Activated T-helper 2 cell treated with anti-CD3 and anti-CD28 coated beads, Interferon-gamma antibody, Interleukin-2, Interleukin-4, amounts not matched to agents 10 μg/mL and 5 μg/mL and 100 μg/mL, durations not matched to agents 14 hours and 24 hours and 36 hours (primary cell): ENCODE measurements at regions not wholly inside any gene's neighbourhood (a gene's known extent, or its start where the extent isn't known, plus 50 kb on each side); places are given as distances from the start of the nearest gene placed in this dataset.

Source experiments
- DNase-seq: peaks from one replicate; pipeline ENCODE4 v3.0.0; 2021; ENCODE audit warnings: low spot score
- H3K27ac Mint-ChIP-seq: one replicate; pipeline ENCODE4 v1.8.0; 2021; ENCODE audit warnings: mixed read lengths
- H3K27me3 Mint-ChIP-seq: one replicate; pipeline ENCODE4 v1.8.0; 2021; ENCODE audit warnings: low read depth, mixed read lengths
- H3K36me3 Mint-ChIP-seq: one replicate; pipeline ENCODE4 v1.8.0; 2021; ENCODE audit warnings: low read depth, mixed read lengths
- H3K4me1 Mint-ChIP-seq: one replicate; pipeline ENCODE4 v1.8.0; 2021; ENCODE audit warnings: low read depth, mixed read lengths
- H3K4me3 Mint-ChIP-seq: one replicate; pipeline ENCODE4 v1.8.0; 2021; ENCODE audit warnings: low read depth, mild to moderate bottlenecking, moderate library complexity, mixed read lengths
- H3K9me3 Mint-ChIP-seq: one replicate; pipeline ENCODE4 v1.8.0; 2021; ENCODE audit warnings: mixed read lengths
- intact Hi-C: fragments of 100-400 bp; cut with micrococcal nuclease; formaldehyde crosslinking; loops from one replicate; pipeline ENCODE4 v1.15.1; 2023

- intact Hi-C loops = loop anchor here (1.0 kb wide), 1 partner anchor 167 kb away; no protein-coding TSS in a partner anchor
- Mint-ChIP-seq H3K27ac (no peak overlapping the region), H3K4me3 (no peak overlapping the region), H3K4me1 (peaks cover 25% of the 10 kb centered on the region), H3K27me3 (peaks cover 35% of the 10 kb centered on the region), H3K36me3 (no peaks in the 10 kb centered on the region), H3K9me3 (no peaks in the 10 kb centered on the region)
- DNase-seq = no peak
These were observed 115.4 kb upstream of the SLC44A1 start for GRCh38 chr9:105128908-105129600.

DNA sequence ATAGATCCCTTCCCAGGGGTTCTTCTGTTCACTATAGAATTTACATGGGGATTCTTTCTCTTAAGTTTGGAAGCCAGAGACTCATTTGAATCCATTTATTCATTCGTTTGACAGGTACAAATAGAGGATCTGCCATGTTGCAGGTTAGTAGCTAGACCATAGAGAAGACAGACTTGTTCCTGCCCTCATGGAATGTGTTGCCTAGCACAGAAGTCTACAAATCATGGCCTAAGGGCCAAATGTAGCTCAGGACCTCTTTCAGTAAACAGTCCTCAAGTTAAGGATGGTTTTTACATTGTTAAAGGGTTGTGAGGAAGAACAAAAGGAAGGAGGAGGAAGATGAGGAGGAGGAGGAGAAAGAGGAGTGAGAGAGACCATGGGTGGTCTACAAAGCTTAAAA lies 114.7 kb upstream of the SLC44A1 start:
- Mint-ChIP-seq H3K36me3 (no peaks in the 10 kb centered on the region), H3K4me1 (peaks cover 25% of the 10 kb centered on the region), H3K27ac (no peak overlapping the region), H3K4me3 (no peak overlapping the region), H3K9me3 (no peaks in the 10 kb centered on the region), H3K27me3 (peaks cover 38% of the 10 kb centered on the region)
- no peak for DNase-seq
- intact Hi-C loops = no loop called here

DNA sequence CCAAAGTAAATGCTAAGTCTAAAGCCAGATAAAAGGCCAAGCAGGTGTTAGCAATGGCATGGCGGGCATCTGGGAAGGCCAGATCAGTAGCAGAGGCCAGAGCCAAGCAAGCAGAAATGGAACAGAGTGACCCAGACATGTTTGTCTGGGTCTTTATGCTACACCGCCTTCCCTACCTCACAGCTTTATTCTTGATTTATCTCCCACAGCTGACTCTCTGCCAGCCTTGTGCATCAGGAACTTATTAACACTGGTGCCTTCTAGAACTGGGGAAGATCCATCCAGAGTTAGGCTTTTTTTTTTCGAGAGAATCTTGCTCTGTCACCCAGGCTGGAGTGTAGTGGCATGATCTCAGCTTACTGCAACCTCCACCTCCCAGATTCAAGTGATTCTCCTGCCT lies 112.5 kb upstream of the SLC44A1 start:
- DNase-seq = no peak
- intact Hi-C loops = no loop called here
- no peaks in the 10 kb centered on the region for H3K9me3 Mint-ChIP-seq
- no peaks in the 10 kb centered on the region for H3K36me3 Mint-ChIP-seq
- peaks cover 24% of the 10 kb centered on the region for H3K4me1 Mint-ChIP-seq
- H3K27ac Mint-ChIP-seq = no peak overlapping the region
- H3K4me3 Mint-ChIP-seq = no peak overlapping the region
- H3K27me3 Mint-ChIP-seq = peaks cover 38% of the 10 kb centered on the region

- Mint-ChIP-seq H3K4me1 (peaks cover 20% of the 10 kb centered on the region), H3K27ac (no peak overlapping the region), H3K4me3 (no peak overlapping the region), H3K27me3 (peaks cover 37% of the 10 kb centered on the region), H3K36me3 (no peaks in the 10 kb centered on the region), H3K9me3 (no peaks in the 10 kb centered on the region)
- no peak for DNase-seq
- intact Hi-C loops = no loop called here
These were observed 111.8 kb upstream of the SLC44A1 start for GRCh38 chr9:105132606-105133005.

DNA sequence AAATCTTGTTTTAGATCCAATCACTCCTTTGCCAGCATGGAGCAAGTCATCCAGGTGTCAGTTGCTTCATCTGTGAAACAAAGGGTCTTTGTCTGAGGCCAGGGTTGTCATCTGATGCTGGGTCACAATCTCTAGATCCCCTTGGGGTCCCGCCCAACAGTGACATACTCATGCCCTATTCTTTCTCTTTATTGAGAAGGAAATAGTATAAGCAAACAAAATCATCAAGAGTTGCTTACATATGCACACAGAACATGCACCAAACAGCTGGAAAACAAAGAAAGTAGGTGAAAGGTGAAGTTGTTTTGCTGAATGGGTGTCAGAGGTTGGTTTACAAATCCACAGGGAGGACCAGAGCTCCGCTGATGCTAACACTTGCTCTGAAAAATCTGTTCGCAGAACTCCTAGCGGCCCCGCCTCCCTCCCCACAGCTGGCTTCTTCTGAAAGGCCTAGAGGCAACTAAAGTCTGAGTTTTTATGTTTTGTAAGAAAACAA lies 106.1 kb upstream of the SLC44A1 start:
- Mint-ChIP-seq H3K9me3 (no peaks in the 10 kb centered on the region), H3K27me3 (peaks cover 26% of the 10 kb centered on the region), H3K27ac (no peak overlapping the region), H3K4me1 (peaks cover 3% of the 10 kb centered on the region), H3K4me3 (no peak overlapping the region), H3K36me3 (no peaks in the 10 kb centered on the region)
- intact Hi-C loops = no loop called here
- DNase-seq = no peak

DNA sequence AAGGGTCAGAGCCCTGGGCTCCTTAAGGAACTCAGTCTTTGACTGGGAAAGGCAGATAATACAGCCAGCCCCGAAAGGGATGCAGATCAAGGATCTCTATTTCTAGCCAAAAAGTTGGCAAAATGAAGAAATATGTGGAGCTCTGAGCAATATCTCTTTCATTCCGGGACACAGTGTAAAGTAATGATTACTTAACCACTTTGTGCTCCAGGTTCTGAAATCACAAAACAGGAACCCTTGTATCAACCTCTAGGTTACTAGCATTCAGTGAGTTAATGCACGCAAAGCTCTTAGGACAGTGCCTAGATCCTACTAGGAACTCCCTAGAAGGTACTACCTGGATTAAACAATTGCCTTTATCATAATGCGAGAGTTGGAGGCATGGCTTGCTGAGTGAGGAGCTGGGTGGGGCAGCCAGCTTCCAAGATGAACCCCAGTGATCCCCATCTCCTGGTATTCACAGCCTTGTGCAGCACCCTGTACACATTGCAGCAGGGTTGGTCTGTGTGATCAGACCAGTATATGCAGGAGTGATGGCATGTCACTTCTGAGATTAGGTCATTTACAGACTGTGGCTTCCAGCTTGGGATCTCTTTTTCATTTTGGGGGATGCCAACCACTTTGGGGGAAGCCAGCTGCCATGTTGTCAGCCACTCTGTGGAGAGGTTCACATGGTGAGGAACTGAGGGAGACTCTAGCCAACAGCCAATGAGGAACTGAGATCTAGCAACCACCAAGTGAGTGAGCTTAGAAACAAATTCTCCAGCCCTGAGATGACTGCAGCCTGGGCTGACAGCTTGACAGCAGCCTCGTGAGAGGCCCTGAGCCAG lies 103.1 kb upstream of the SLC44A1 start:
- Mint-ChIP-seq H3K9me3 (no peaks in the 10 kb centered on the region), H3K4me3 (no peak overlapping the region), H3K4me1 (peaks cover 3% of the 10 kb centered on the region), H3K27ac (no peak overlapping the region), H3K36me3 (no peaks in the 10 kb centered on the region), H3K27me3 (peaks cover 24% of the 10 kb centered on the region)
- no peak for DNase-seq
- intact Hi-C loops = no loop called here

DNA sequence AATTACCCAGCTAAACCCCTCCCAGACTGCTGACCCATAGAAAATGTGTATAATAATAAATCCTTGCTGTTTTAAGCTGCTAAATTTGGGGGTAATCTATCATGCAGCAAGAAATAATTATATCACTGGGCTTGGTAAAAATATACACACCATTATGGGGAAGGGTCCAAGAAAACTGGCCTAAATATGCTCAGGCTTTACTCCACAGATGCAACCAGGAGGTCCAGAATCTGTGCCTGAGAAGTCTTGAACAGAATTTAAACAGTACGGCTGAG lies 102.5 kb upstream of the SLC44A1 start:
- Mint-ChIP-seq H3K27me3 (peaks cover 20% of the 10 kb centered on the region), H3K9me3 (no peaks in the 10 kb centered on the region), H3K4me3 (no peak overlapping the region), H3K4me1 (peaks cover 3% of the 10 kb centered on the region), H3K27ac (no peak overlapping the region), H3K36me3 (no peaks in the 10 kb centered on the region)
- DNase-seq = no peak
- intact Hi-C loops = no loop called here

GRCh38 chr9:105142406-105143135 lies 101.9 kb upstream of the SLC44A1 start:
- no peak overlapping the region for H3K27ac Mint-ChIP-seq
- intact Hi-C loops = no loop called here
- H3K9me3 Mint-ChIP-seq = no peaks in the 10 kb centered on the region
- no peaks in the 10 kb centered on the region for H3K36me3 Mint-ChIP-seq
- no peak for DNase-seq
- peaks cover 3% of the 10 kb centered on the region for H3K4me1 Mint-ChIP-seq
- H3K4me3 Mint-ChIP-seq = no peak overlapping the region
- peaks cover 20% of the 10 kb centered on the region for H3K27me3 Mint-ChIP-seq

DNA sequence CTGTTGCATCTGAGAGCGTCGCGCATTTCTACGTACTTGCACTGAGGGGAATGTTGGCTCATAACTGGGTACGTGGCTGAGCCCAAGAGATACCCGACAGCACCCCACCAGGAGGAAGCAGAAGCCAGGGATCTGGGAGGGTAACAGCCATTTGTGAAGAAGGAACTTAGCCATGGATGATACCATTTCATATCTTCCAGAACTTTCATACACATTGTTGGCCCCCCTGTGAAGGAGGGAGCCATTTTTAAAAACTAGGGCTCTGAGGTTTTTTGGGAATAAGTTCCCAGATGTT lies 101.4 kb upstream of the SLC44A1 start:
- peaks cover 3% of the 10 kb centered on the region for H3K4me1 Mint-ChIP-seq
- H3K27me3 Mint-ChIP-seq = peaks cover 20% of the 10 kb centered on the region
- intact Hi-C loops = no loop called here

DNA sequence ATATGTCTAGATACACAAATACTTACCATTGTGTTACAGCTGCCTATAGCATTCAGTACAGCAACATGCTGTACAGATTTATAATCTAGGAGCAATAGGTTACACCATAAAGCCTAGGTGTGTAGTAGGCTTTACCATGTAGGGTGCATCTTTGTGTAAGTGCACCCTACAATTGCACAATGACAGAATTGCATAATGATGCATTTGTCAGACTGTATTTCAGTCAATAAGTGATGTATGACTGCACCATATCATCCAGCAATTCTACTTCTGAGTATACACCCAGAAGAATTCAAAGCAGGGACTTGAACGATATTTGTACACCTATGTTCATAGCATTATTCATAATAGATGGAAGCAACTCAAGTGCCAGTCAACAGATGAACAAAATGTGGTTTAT lies 100.4 kb upstream of the SLC44A1 start:
- Mint-ChIP-seq H3K4me3 (no peak overlapping the region), H3K4me1 (peaks cover 3% of the 10 kb centered on the region), H3K27ac (no peak overlapping the region), H3K9me3 (no peaks in the 10 kb centered on the region), H3K36me3 (no peaks in the 10 kb centered on the region), H3K27me3 (peaks cover 20% of the 10 kb centered on the region)
- no peak for DNase-seq
- intact Hi-C loops = no loop called here

More for the DNA sequence above, 101.4 kb upstream of the SLC44A1 start:
- Mint-ChIP-seq H3K4me3 (no peak overlapping the region), H3K36me3 (no peaks in the 10 kb centered on the region), H3K27ac (no peak overlapping the region), H3K9me3 (no peaks in the 10 kb centered on the region)
- DNase-seq = no peak

DNA sequence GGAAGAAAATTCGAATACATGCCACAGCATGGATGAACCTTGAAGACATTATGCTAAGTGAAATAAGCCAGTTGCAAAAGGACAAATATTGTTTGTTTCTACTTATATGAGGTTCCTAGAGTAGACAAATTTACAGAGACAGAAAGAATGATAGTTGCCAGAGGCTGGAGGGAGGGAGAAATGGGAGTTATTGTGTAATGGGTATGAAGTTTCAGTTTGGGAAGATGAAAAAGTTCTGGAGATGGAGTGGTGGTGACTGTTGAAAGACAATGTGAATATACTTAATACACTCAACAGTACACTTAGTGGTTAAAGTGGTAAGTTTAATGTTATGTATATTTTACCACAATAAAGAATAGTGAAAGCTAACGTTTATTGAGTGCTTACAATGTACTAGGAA lies 99.6 kb upstream of the SLC44A1 start:
- intact Hi-C loops = no loop called here
- Mint-ChIP-seq H3K27me3 (peaks cover 15% of the 10 kb centered on the region), H3K4me1 (no peaks in the 10 kb centered on the region), H3K36me3 (no peaks in the 10 kb centered on the region), H3K9me3 (no peaks in the 10 kb centered on the region), H3K27ac (no peak overlapping the region), H3K4me3 (no peak overlapping the region)
- no peak for DNase-seq

DNA sequence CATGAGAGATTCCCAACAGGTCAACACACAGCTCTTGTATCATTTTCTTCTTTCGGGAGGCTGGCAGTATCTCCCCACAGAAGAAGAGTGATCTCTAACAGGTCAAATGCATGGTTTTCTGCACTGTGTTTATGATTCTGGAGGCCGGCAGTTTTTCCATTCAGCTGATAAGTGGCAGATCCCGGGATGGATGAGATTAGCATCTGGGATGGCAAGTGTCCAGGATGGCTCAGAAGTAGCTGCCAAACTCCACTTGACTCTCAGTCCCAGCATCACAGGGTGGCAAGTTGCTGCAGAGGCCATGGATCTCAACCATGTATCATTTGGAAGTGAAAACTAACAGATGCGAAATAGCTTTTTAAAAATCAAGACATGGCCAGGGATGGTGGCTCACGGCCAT lies 97.8 kb upstream of the SLC44A1 start:
- Mint-ChIP-seq H3K27ac (no peak overlapping the region), H3K9me3 (no peaks in the 10 kb centered on the region), H3K27me3 (peaks cover 8% of the 10 kb centered on the region), H3K36me3 (no peaks in the 10 kb centered on the region), H3K4me3 (no peak overlapping the region), H3K4me1 (no peaks in the 10 kb centered on the region)
- intact Hi-C loops = no loop called here
- no peak for DNase-seq
